WERI-Rb-1 (cell line): ENCODE measurements at regions not wholly inside any gene's neighbourhood (a gene's known extent, or its start where the extent isn't known, plus 50 kb on each side); places are given as distances from the start of the nearest gene placed in this dataset.

Experiments
- DNase-seq: peaks from one replicate; pipeline ENCODE4 v3.0.0-alpha.2; 2020
- H3K27ac ChIP-seq: fragments of 250-450 bp; sonication (Bioruptor Pico); 2 replicates; pipeline ENCODE4 v1.5.1; 2020; ENCODE audit warnings: mild to moderate bottlenecking, moderate library complexity
- H3K27me3 ChIP-seq: fragments of 250-450 bp; sonication (Bioruptor Pico); 2 replicates; pipeline ENCODE4 v1.5.1; 2021; ENCODE audit warnings: mild to moderate bottlenecking, low read depth, moderate library complexity; ENCODE audit not compliant: insufficient read depth, severe bottlenecking
- H3K36me3 ChIP-seq: fragments of 250-450 bp; sonication (Bioruptor Pico); 2 replicates; pipeline ENCODE4 v1.5.1; 2020; ENCODE audit warnings: mild to moderate bottlenecking, moderate library complexity
- H3K4me3 ChIP-seq: 2 replicates; pipeline ENCODE4 v1.5.1; 2011; ENCODE audit warnings: low read depth, mild to moderate bottlenecking, control low read depth, low read length
- H3K9me3 ChIP-seq: fragments of 250-450 bp; sonication (Bioruptor Pico); 2 replicates; pipeline ENCODE4 v1.5.1; 2021; ENCODE audit warnings: mild to moderate bottlenecking, moderate library complexity; ENCODE audit not compliant: severe bottlenecking
- TF ChIP-seq, protein P1 (sequence below): IDR thresholded peaks from 2 replicates; pipeline ENCODE4 v1.5.1; 2011; ENCODE audit warnings: low read depth, mild to moderate bottlenecking, control low read depth, inconsistent platforms, low read length

GRCh38 chr5:92424785-92425426 lies 1041.8 kb upstream of the ARRDC3 start:
- Histone ChIP-seq H3K36me3 (no peaks in the 10 kb centered on the region), H3K4me3 (no peak overlapping the region), H3K27ac (no peak overlapping the region), H3K9me3 (peaks cover 19% of the 10 kb centered on the region), H3K27me3 (no peaks in the 10 kb centered on the region)
- TF ChIP-seq, protein P1, sequence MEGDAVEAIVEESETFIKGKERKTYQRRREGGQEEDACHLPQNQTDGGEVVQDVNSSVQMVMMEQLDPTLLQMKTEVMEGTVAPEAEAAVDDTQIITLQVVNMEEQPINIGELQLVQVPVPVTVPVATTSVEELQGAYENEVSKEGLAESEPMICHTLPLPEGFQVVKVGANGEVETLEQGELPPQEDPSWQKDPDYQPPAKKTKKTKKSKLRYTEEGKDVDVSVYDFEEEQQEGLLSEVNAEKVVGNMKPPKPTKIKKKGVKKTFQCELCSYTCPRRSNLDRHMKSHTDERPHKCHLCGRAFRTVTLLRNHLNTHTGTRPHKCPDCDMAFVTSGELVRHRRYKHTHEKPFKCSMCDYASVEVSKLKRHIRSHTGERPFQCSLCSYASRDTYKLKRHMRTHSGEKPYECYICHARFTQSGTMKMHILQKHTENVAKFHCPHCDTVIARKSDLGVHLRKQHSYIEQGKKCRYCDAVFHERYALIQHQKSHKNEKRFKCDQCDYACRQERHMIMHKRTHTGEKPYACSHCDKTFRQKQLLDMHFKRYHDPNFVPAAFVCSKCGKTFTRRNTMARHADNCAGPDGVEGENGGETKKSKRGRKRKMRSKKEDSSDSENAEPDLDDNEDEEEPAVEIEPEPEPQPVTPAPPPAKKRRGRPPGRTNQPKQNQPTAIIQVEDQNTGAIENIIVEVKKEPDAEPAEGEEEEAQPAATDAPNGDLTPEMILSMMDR = no peak
- no peak for DNase-seq

- Histone ChIP-seq H3K9me3 (peaks cover 19% of the 10 kb centered on the region), H3K27ac (no peak overlapping the region), H3K36me3 (no peaks in the 10 kb centered on the region), H3K4me3 (no peak overlapping the region), H3K27me3 (no peaks in the 10 kb centered on the region)
- DNase-seq = no peak
- TF ChIP-seq, protein P1 = no peak
Observed at GRCh38 chr5:92421942-92422341, 1038.8 kb upstream of the ARRDC3 start.

- Histone ChIP-seq H3K36me3 (no peaks in the 10 kb centered on the region), H3K27me3 (no peaks in the 10 kb centered on the region)
- TF ChIP-seq, protein P1 = no peak
Observed at GRCh38 chr5:92421196-92421595, 1038.1 kb upstream of the ARRDC3 start.

DNA sequence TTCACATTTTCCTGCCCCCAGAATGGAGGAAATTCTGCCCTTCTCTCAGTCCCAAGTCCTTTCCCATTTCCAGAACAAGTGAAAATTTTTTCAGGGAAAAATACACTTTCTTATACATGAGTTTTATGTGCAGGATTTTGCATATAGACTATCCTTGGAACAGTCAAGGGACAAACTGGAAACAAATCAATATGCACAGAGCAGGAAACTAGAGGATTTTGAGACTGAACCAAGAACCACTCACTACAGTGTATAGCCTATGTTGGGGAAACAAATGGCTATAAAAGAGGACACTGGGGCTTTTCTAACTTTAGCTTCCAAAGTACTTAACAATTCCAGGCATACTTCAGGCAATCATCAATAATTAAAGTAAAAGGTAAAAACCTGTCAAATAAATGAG lies 1036.1 kb upstream of the ARRDC3 start:
- H3K27ac ChIP-seq = no peak overlapping the region
- TF ChIP-seq, protein P1 = no peak
- H3K9me3 ChIP-seq = peaks cover 19% of the 10 kb centered on the region
- no peak for DNase-seq
- H3K27me3 ChIP-seq = no peaks in the 10 kb centered on the region
- H3K4me3 ChIP-seq = no peak overlapping the region
- H3K36me3 ChIP-seq = no peaks in the 10 kb centered on the region

More at GRCh38 chr5:92421196-92421595, 1038.1 kb upstream of the ARRDC3 start:
- no peak for DNase-seq
- Histone ChIP-seq H3K27ac (no peak overlapping the region), H3K9me3 (peaks cover 19% of the 10 kb centered on the region), H3K4me3 (no peak overlapping the region)

GRCh38 chr5:92418341-92418740 lies 1035.2 kb upstream of the ARRDC3 start:
- DNase-seq = no peak
- Histone ChIP-seq H3K36me3 (no peaks in the 10 kb centered on the region), H3K27me3 (no peaks in the 10 kb centered on the region), H3K27ac (no peak overlapping the region), H3K9me3 (peaks cover 19% of the 10 kb centered on the region), H3K4me3 (no peak overlapping the region)
- TF ChIP-seq, protein P1 = no peak

DNA sequence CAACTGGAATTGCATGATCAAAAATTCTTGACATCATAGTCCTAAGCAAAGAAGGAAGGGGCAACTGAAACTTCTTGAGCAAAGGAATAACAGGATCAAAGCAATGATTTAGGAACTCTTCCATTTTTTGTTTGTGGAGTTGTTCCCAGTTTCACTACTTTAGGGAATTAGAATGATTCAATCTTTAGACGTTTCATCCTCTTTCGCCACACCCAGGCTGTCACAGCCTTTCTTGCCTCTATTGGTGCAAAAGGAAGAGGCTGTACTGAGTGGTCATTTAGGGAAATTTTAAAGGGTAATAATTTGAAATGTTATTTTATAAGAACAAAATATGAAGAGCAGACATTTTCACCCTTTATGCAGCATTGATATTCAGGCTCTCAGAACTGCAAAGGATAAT lies 1026.0 kb upstream of the ARRDC3 start:
- no peak overlapping the region for H3K4me3 ChIP-seq
- no peaks in the 10 kb centered on the region for H3K36me3 ChIP-seq
- no peak for DNase-seq
- no peaks in the 10 kb centered on the region for H3K27me3 ChIP-seq
- H3K27ac ChIP-seq = no peak overlapping the region
- TF ChIP-seq, protein P1 = no peak
- H3K9me3 ChIP-seq = no peaks in the 10 kb centered on the region
